Aorta (tissue), 5 donors: ENCODE measurements at regions not wholly inside any gene's neighbourhood (a gene's known extent, or its start where the extent isn't known, plus 50 kb on each side); places are given as distances from the start of the nearest gene placed in this dataset.
A peak's percentile ranks its signal among the peaks of the same experiment; 100 is the strongest.

Experiments
- ATAC-seq: fragments of 200-7000 bp; cut with Tn5 transposase; one replicate; pipeline ENCODE4 v1.9.1; 2022; ENCODE audit warnings: moderate library complexity; ENCODE audit not compliant: low FRiP score
- DNase-seq, 2 donors: peaks; one replicate each; pipeline ENCODE4 v3.0.0-alpha.2; 2020
- H3K27ac ChIP-seq, 2 donors: one replicate each; pipeline ENCODE4 v1.5.1; 2013; ENCODE audit warnings: low read length in 2 of 2, mild to moderate bottlenecking in 2 of 2, moderate library complexity in 2 of 2, control low read depth in 1 of 2, inconsistent platforms in 1 of 2, low read depth in 1 of 2
- H3K27me3 ChIP-seq, 2 donors: one replicate each; pipeline ENCODE4 v1.6.1; 2013; ENCODE audit warnings: control low read depth in 1 of 2, low read length in 1 of 2, mild to moderate bottlenecking in 1 of 2, moderate library complexity in 1 of 2; ENCODE audit not compliant: insufficient read depth in 2 of 2, control insufficient read depth in 1 of 2
- H3K36me3 ChIP-seq, 2 donors: one replicate each; pipeline ENCODE4 v1.6.1; 2013; ENCODE audit warnings: control low read depth in 1 of 2, low read length in 1 of 2, mild to moderate bottlenecking in 1 of 2; ENCODE audit not compliant: insufficient read depth in 2 of 2, control insufficient read depth in 1 of 2
- H3K4me1 ChIP-seq, 2 donors: one replicate each; pipeline ENCODE4 v1.6.1; 2013; ENCODE audit warnings: low read length in 2 of 2, control low read depth in 1 of 2, mild to moderate bottlenecking in 1 of 2, moderate library complexity in 1 of 2; ENCODE audit not compliant: insufficient read depth in 2 of 2, control insufficient read depth in 1 of 2
- H3K4me3 ChIP-seq, 2 donors: one replicate each; pipeline ENCODE4 v1.5.1; 2013; ENCODE audit warnings: low read length in 2 of 2, control low read depth in 1 of 2, mild to moderate bottlenecking in 1 of 2
- H3K9me3 ChIP-seq: one replicate; pipeline ENCODE4 v1.6.1; 2013; ENCODE audit warnings: mild to moderate bottlenecking, low read length; ENCODE audit not compliant: control insufficient read depth
- WGBS, 2 donors: extraction: QIAGEN DNeasy Blood & Tissue Kit; methylation state at CpG; one replicate each; pipeline ENCODE4 v1.1.7; 2013; 5-methylcytosine and 5-hydroxymethylcytosine counted together
- intact Hi-C, 2 donors: fragments of 100-400 bp; cut with DNase I; formaldehyde crosslinking; loops; one replicate each; pipeline versions ENCODE4 v1.14.2 to v1.15.0; 2022
- donor health status: healthy with polysubstance abuse.
- donor health status: Bipolar disorder and iron deficiency.
- donor health status: DM: no; HTN: no; CAD: no.
- donor health status: DM: no; HTN: no; CAD: no.
- donor health status: DM: yes; HTN: yes; CAD: no.

DNA sequence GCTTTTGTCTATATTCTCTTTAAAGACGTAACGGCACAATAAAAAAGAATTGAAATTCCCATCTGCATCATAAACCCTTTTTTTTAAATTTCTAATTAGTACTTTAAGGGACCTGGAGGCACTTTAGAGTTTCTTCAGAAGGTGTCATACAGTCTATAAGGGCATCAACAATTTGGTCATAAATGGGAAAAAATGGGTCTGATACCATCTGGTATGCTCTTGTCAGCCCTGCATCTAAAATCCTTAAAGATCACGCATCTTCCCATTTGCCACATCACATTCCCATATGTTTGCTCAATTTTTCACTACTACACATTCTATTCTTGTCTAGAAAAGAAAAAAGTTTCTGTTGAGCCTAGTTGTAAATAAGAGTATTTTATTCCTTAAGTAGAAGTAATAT is 53.8 kb downstream of the COX7C start:
- WGBS, 2 donors = 96 to 98% methylated on average over 3 of the region's 3 CpGs
- H3K4me3 ChIP-seq = no peak overlapping the region
- H3K27me3 ChIP-seq = no peaks in the 10 kb centered on the region
- no peak for ATAC-seq
- no peaks in the 10 kb centered on the region for H3K9me3 ChIP-seq
- intact Hi-C loops = no loop called here
- H3K36me3 ChIP-seq = no peaks in the 10 kb centered on the region
- H3K4me1 ChIP-seq = no peaks in the 10 kb centered on the region
- DNase-seq = no peak
- no peak overlapping the region for H3K27ac ChIP-seq

GRCh38 chr5:86674069-86674468 is 56.3 kb downstream of the COX7C start:
- no peaks in the 10 kb centered on the region for H3K27me3 ChIP-seq
- DNase-seq (no peak), ATAC-seq (no peak)
- H3K36me3 ChIP-seq = no peaks in the 10 kb centered on the region
- H3K4me1 ChIP-seq = no peaks in the 10 kb centered on the region
- intact Hi-C loops = no loop called here
- no peaks in the 10 kb centered on the region for H3K9me3 ChIP-seq
- WGBS, 2 donors = 80 to 88% methylated on average over 4 of the region's 4 CpGs
- no peak overlapping the region for H3K4me3 ChIP-seq
- H3K27ac ChIP-seq = no peak overlapping the region

DNA sequence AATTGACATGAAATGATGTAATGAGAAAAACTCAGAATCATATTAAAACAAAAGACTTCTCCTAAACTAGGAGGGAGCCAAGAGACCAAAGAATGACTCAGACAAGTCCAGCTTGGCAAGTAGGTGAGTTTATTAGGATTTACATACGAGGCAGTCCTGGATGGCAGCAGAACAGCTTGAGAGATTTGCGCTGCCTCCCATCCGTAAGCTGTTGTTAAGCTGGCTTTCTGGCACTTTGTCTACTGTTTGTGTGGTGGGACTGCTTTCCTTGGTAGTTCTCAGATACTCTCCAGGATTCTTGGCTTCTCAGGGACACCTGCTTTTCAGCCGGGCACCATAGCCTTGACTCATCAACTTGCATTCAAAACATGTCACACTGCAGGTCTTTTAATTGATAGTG is 57.6 kb downstream of the COX7C start:
- H3K4me3 ChIP-seq = no peak overlapping the region
- H3K27ac ChIP-seq = no peak overlapping the region
- H3K27me3 ChIP-seq = no peaks in the 10 kb centered on the region
- H3K36me3 ChIP-seq = no peaks in the 10 kb centered on the region
- ATAC-seq = no peak
- no peaks in the 10 kb centered on the region for H3K9me3 ChIP-seq
- intact Hi-C loops = no loop called here
- no peaks in the 10 kb centered on the region for H3K4me1 ChIP-seq
- DNase-seq = no peak
- 1 to 7% methylated on average over 4 of the region's 4 CpGs for WGBS, 2 donors

GRCh38 chr5:86679529-86679928 is 61.8 kb downstream of the COX7C start:
- intact Hi-C loops = no loop called here
- Histone ChIP-seq H3K4me1 (no peaks in the 10 kb centered on the region), H3K27me3 (no peaks in the 10 kb centered on the region), H3K27ac (peak overlapping the region in 1 of 2 donors; percentile 87), H3K9me3 (no peaks in the 10 kb centered on the region), H3K36me3 (no peaks in the 10 kb centered on the region), H3K4me3 (no peak overlapping the region)
- WGBS, 2 donors = 0% methylated on average over 1 of the region's 1 CpG
- ATAC-seq = peak; percentile 94
- DNase-seq = peak in 1 of 2 donors; percentile 43

DNA sequence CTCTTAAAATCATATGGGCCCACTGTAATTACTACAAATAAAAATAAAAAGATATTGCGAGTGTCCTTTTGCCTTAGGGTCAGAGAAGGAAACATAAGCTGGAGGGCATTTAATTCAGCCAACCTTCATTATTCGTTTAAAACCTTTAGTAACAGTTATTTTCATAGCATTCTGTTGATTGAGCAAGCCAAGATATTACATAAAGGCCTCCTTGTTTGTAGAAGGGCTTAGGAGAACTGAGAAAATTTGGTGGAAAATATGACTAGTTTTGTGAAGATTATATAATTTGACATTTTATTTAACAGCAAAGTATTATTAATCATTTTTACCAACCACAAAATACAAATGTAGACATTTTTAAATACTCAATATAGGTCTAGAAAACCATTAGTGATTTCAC is 62.2 kb downstream of the COX7C start:
- WGBS, 2 donors = 3 to 7% methylated on average over 2 of the region's 2 CpGs
- H3K4me1 ChIP-seq = no peaks in the 10 kb centered on the region
- no peaks in the 10 kb centered on the region for H3K9me3 ChIP-seq
- H3K27me3 ChIP-seq = no peaks in the 10 kb centered on the region
- H3K36me3 ChIP-seq = no peaks in the 10 kb centered on the region
- intact Hi-C loops = no loop called here
- no peak overlapping the region for H3K4me3 ChIP-seq
- ATAC-seq = peak; percentile 65
- no peak for DNase-seq
- peak overlapping the region in 1 of 2 donors; percentile 87 for H3K27ac ChIP-seq

DNA sequence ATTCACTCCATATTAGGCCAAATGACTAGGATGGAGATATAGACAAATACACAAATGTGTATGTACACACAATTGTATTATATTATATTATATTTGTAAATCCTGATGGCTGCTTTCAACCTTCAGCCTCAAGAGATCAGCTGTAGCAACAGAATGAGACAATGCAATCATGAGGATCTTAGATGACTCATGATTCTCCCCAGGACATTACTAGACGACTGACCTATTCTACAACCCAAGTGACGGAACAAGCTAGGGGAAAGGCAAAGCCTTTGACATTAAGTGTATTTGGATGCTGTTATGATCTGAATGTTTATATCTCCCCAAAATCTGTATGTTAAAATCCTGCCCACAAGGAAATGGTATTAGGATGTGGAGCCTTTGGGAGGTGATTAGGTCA is 66.5 kb downstream of the COX7C start:
- no peak for ATAC-seq
- no peak for DNase-seq
- H3K9me3 ChIP-seq = no peaks in the 10 kb centered on the region
- H3K4me3 ChIP-seq = no peak overlapping the region
- H3K27ac ChIP-seq = no peak overlapping the region
- intact Hi-C loops = no loop called here
- H3K4me1 ChIP-seq = no peaks in the 10 kb centered on the region
- H3K36me3 ChIP-seq = no peaks in the 10 kb centered on the region
- 87 to 96% methylated on average over 2 of the region's 2 CpGs for WGBS, 2 donors
- H3K27me3 ChIP-seq = no peaks in the 10 kb centered on the region

DNA sequence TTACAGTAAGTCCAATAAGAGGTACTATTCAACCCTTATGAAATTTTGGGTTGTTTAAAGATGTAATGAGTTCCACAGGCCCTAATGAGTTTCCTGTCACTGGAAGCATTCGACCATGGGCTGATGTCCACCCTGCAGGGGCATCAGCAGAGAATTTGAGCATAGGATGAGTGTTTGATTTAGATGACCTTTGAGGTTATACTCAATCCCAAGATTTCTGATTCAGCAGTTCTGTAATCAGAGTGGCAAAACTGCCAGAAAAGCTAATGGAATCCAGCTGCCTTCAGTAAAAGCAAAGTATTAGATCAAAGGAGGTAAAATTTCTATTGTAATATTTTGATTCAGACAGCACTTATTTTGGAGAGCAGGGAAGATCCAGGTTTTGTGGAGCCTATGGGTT is 68.3 kb downstream of the COX7C start:
- Histone ChIP-seq H3K27ac (no peak overlapping the region), H3K4me3 (no peak overlapping the region), H3K36me3 (no peaks in the 10 kb centered on the region), H3K4me1 (no peaks in the 10 kb centered on the region), H3K27me3 (no peaks in the 10 kb centered on the region), H3K9me3 (no peaks in the 10 kb centered on the region)
- intact Hi-C loops = no loop called here
- 53 to 60% methylated on average over 1 of the region's 1 CpG for WGBS, 2 donors
- DNase-seq (no peak), ATAC-seq (no peak)

- Histone ChIP-seq H3K36me3 (no peaks in the 10 kb centered on the region), H3K27ac (no peak overlapping the region), H3K9me3 (no peaks in the 10 kb centered on the region), H3K27me3 (no peaks in the 10 kb centered on the region), H3K4me3 (no peak overlapping the region), H3K4me1 (no peaks in the 10 kb centered on the region)
- WGBS, 2 donors = 69 to 72% methylated on average over 2 of the region's 2 CpGs
- ATAC-seq = no peak
- intact Hi-C loops = no loop called here
- no peak for DNase-seq
Observed at GRCh38 chr5:86688406-86688805, 70.7 kb downstream of the COX7C start.

DNA sequence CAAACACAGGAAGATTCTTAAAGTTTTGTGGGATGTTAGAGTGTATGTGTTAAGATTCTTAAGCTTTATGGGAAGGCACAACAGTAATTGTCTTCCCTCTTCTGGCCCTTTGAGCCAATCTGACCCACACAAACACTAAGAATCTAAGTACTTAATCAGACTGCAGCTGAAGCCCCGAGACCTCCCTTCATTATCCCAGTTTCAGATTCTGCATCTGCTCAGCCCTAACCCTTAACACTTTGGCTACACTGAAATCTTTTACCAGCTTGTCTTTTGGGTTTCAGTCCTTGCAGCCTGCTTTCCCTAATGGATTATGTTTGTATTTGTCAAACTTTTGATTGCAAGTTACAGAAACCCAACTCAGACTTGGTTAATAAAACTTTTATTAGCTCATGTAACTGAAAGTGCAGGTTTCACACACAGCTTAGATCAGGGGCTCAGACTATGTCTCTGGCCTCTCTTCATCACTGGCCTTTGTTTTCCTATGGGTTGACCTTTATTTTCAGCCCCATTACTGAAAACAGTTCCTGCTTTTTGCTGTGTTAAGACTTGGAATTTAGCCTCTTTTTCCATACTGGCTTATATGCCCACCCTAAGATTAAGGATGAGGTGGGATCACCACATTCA is 71.5 kb downstream of the COX7C start:
- no peak for DNase-seq
- Histone ChIP-seq H3K4me3 (no peak overlapping the region), H3K27me3 (no peaks in the 10 kb centered on the region), H3K36me3 (no peaks in the 10 kb centered on the region), H3K4me1 (no peaks in the 10 kb centered on the region), H3K9me3 (peaks cover 2% of the 10 kb centered on the region), H3K27ac (no peak overlapping the region)
- intact Hi-C loops = no loop called here
- no peak for ATAC-seq
- 92 to 96% methylated on average over 1 of the region's 1 CpG for WGBS, 2 donors
